OCI-LY7 (cell line): ENCODE measurements at regions not wholly inside any gene's neighbourhood (a gene's known extent, or its start where the extent isn't known, plus 50 kb on each side); places are given as distances from the start of the nearest gene placed in this dataset.

Source experiments
- CTCF ChIP-seq: fragments of 200-600 bp; sonication (generic); conservative IDR thresholded peaks from 2 replicates; pipeline ENCODE4 v1.5.1; 2014; ENCODE audit warnings: mild to moderate bottlenecking, antibody characterized with exemption, low read length, moderate library complexity, mixed read lengths
- EZH2phosphoT487 ChIP-seq: fragments of 200-600 bp; sonication (generic); IDR thresholded peaks from 2 replicates; pipeline ENCODE4 v1.6.1; 2018; ENCODE audit warnings: low read depth, borderline replicate concordance, mild to moderate bottlenecking, mixed run types, antibody characterized with exemption, low read length, moderate library complexity, mixed read lengths

GRCh38 chr2:71276311-71277146 lies 49.6 kb upstream of the PAIP2B start:
- no peak for TF ChIP-seq EZH2phosphoT487
- TF ChIP-seq CTCF: 0 out of 2 replicates have a peak, but pooled peaks have one; percentile 8
